MM.1S (cell line): ENCODE measurements at regions not wholly inside any gene's neighbourhood (a gene's known extent, or its start where the extent isn't known, plus 50 kb on each side); places are given as distances from the start of the nearest gene placed in this dataset.

Source experiments
- DNase-seq: peaks from one replicate; pipeline ENCODE4 v3.0.0-alpha.2; 2015
- H2AFZ ChIP-seq: fragments of 300-600 bp; sonication (generic); 2 replicates; pipeline ENCODE4 v1.6.0; 2016; ENCODE audit warnings: antibody characterized with exemption, low read length
- H3F3A ChIP-seq: fragments of 300-600 bp; sonication (generic); 2 replicates; pipeline ENCODE4 v1.6.1; 2016; ENCODE audit warnings: mild to moderate bottlenecking, antibody characterized with exemption, low read length, moderate library complexity, mixed read lengths; ENCODE audit not compliant: insufficient read depth
- H3K27ac ChIP-seq: fragments of 300-600 bp; sonication (generic); 2 replicates; pipeline ENCODE4 v1.5.1; 2016; ENCODE audit warnings: mild to moderate bottlenecking, low read length
- H3K27me3 ChIP-seq: fragments of 300-600 bp; sonication (generic); replicated peaks from 2 replicates; pipeline ENCODE4 v1.6.0; 2016; ENCODE audit warnings: low read length; ENCODE audit not compliant: insufficient read depth
- H3K36me3 ChIP-seq: fragments of 300-600 bp; sonication (generic); replicated peaks from 2 replicates; pipeline ENCODE4 v1.6.1; 2016; ENCODE audit warnings: mild to moderate bottlenecking, low read length, mixed read lengths; ENCODE audit not compliant: insufficient read depth
- H3K4me1 ChIP-seq: fragments of 300-600 bp; sonication (generic); 2 replicates; pipeline ENCODE4 v1.6.1; 2016; ENCODE audit warnings: low read length, mixed read lengths
- H3K4me2 ChIP-seq: fragments of 300-600 bp; sonication (generic); 2 replicates; pipeline ENCODE4 v1.6.0; 2016; ENCODE audit warnings: low read depth, low read length
- H3K4me3 ChIP-seq: fragments of 300-600 bp; sonication (generic); 2 replicates; pipeline ENCODE4 v1.5.1; 2016; ENCODE audit warnings: low read length, mixed read lengths
- H3K79me2 ChIP-seq: fragments of 300-600 bp; sonication (generic); 2 replicates; pipeline ENCODE4 v1.6.1; 2016; ENCODE audit warnings: mixed run types, low read length, mixed read lengths
- H3K9ac ChIP-seq: fragments of 300-600 bp; sonication (generic); 2 replicates; pipeline ENCODE4 v1.6.1; 2016; ENCODE audit warnings: low read length, mixed read lengths
- H3K9me2 ChIP-seq: fragments of 300-600 bp; sonication (generic); replicated peaks from 2 replicates; pipeline ENCODE4 v1.6.1; 2016; ENCODE audit warnings: mild to moderate bottlenecking, low read length, mixed read lengths; ENCODE audit not compliant: insufficient read depth
- H3K9me3 ChIP-seq: fragments of 300-600 bp; sonication (generic); replicated peaks from 2 replicates; pipeline ENCODE4 v1.6.1; 2016; ENCODE audit warnings: mild to moderate bottlenecking, low read length, mixed read lengths; ENCODE audit not compliant: insufficient read depth
- H4K20me1 ChIP-seq: fragments of 300-600 bp; sonication (generic); 2 replicates; pipeline ENCODE4 v1.6.1; 2016; ENCODE audit warnings: mild to moderate bottlenecking, low read length, moderate library complexity, mixed read lengths; ENCODE audit not compliant: insufficient read depth
- CTCF ChIP-seq: fragments of 300-600 bp; sonication (generic); IDR thresholded peaks from 2 replicates; pipeline ENCODE4 v1.5.1; 2016; ENCODE audit warnings: antibody characterized with exemption, low read length, mixed read lengths
- EZH2 ChIP-seq: fragments of 300-600 bp; sonication (generic); optimal IDR thresholded peaks from 2 replicates; pipeline ENCODE3; 2017; ENCODE audit warnings: low read depth, mild to moderate bottlenecking, antibody characterized with exemption, low read length, mixed read lengths
- EZH2phosphoT487 ChIP-seq: fragments of 300-600 bp; sonication (generic); IDR thresholded peaks from 2 replicates; pipeline ENCODE4 v1.6.1; 2018; ENCODE audit warnings: antibody characterized with exemption, low read length

DNA sequence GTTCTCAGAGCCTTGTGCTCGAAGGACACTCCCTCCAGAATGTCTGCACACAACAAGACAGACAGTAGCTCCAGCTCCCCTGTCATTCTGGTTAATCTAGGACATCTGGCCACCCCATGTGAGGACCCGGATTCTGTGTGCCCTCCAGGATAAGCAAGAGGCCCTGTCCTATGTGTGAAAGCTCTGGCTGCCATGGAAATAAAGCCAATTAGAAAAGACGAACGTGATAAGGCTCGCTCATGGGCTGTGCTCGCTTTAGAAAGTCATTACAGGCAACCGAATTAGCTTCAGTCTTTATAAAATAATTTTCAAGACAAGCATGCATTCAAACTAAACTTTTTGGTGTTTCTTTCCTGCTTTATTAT lies 263.4 kb downstream of the INHBA start:
- no peak for DNase-seq
- Histone ChIP-seq H3K36me3 (no peaks in the 10 kb centered on the region), H3K4me3 (no peak overlapping the region), H3K4me1 (no peaks in the 10 kb centered on the region), H3K79me2 (no peaks in the 10 kb centered on the region), H2AFZ (no peak overlapping the region), H3K9me3 (no peaks in the 10 kb centered on the region), H3K9ac (no peak overlapping the region), H3K27me3 (no peaks in the 10 kb centered on the region), H3K27ac (no peak overlapping the region), H3K9me2 (no peaks in the 10 kb centered on the region), H3F3A (no peaks in the 10 kb centered on the region), H3K4me2 (no peak overlapping the region), H4K20me1 (no peaks in the 10 kb centered on the region)
- TF ChIP-seq EZH2 (no peak), CTCF (no peak), EZH2phosphoT487 (no peak)

DNA sequence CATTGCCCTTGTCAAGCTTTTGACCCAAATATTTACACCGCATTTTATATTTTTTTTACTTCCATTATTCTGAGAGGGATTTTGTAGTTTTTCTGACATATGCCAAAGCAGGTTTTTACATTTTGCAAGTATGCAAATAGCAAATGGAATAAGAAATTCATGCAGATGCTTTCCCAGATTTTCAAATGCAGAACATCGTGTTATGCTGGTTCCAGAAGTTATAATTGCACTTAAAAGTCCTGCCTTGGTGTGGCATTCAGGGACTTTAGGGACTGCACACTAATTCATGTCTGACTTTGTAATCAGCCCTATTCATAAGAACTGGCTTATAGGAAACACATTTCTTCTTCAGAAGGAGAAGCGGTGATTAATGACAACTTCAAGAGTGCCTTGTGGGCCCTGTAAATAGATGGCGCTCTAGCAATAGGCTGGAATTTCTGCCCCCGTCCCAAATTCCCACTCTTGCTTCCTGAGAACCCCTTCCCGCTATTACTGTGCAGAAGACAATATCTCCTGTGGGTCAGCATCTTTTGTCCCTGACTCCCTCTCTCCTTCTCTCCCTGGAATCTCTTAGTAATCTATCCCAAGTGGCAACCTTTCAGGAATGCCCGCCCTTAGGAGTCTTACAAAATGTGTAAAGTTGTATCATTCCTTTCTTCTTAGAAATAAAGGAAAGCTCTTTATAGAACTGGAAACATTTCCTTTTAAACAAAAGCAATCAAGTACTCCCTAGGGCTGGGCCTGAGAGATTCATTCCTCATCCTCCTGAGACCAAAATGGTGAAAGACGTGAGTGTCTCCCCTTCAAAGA lies 264.0 kb downstream of the INHBA start:
- Histone ChIP-seq H3K27me3 (no peaks in the 10 kb centered on the region), H3K9me2 (no peaks in the 10 kb centered on the region), H3K9ac (no peak overlapping the region), H4K20me1 (no peaks in the 10 kb centered on the region), H3K36me3 (no peaks in the 10 kb centered on the region), H3K27ac (no peak overlapping the region), H3K9me3 (no peaks in the 10 kb centered on the region), H3F3A (no peaks in the 10 kb centered on the region), H3K4me3 (no peak overlapping the region), H3K4me1 (no peaks in the 10 kb centered on the region), H3K79me2 (no peaks in the 10 kb centered on the region), H3K4me2 (no peak overlapping the region), H2AFZ (no peak overlapping the region)
- DNase-seq = no peak
- TF ChIP-seq CTCF (no peak), EZH2phosphoT487 (no peak), EZH2 (no peak)

DNA sequence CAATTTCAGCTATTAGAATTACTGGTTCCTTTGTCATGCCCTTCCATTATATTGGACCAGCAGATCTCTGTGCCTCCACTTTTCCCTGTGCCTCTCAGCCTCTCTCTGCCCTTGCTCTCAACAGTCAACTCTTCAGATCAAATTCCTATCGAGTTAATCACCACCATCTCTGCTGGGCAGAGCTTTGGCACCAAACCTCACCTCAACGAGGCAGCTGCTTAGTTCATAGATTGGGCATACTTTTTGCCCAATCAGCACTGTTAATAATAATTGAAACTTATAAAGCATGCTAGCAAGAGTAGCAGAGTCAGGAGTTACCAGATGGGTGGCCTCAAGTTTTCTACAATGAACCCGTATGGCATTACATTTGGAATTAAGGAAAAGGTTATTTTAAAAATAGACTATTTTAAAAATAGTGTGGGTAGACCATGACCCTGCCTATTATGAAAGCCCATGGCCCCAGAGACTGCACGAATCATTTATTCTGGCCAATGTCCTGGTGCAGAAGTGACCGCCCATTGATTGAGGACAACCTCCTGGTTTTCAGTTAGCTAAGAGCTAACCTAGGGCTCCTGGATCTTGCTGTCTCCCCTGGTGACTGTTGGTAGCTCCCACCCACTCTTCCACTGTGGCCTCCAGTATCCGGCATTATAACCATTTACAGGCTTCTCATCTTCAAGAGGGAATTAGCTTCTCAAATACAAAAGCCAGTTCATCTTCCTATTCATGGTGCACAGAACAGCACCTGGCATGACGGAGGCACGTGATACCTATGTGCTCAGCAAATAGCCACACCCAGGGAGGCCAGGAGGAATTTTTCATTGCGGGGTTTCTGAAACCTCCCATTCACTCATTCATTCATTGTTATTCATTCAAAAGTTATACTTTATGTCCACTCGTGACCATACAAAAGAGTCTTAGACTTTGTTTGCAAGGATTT lies 265.4 kb downstream of the INHBA start:
- TF ChIP-seq CTCF (no peak), EZH2 (no peak), EZH2phosphoT487 (no peak)
- Histone ChIP-seq H3K27ac (no peak overlapping the region), H3K9me3 (no peaks in the 10 kb centered on the region), H3K4me2 (no peak overlapping the region), H4K20me1 (no peaks in the 10 kb centered on the region), H3K9ac (no peak overlapping the region), H3F3A (no peaks in the 10 kb centered on the region), H2AFZ (no peak overlapping the region), H3K79me2 (no peaks in the 10 kb centered on the region), H3K9me2 (no peaks in the 10 kb centered on the region), H3K4me1 (no peaks in the 10 kb centered on the region), H3K36me3 (no peaks in the 10 kb centered on the region), H3K4me3 (no peak overlapping the region), H3K27me3 (no peaks in the 10 kb centered on the region)
- no peak for DNase-seq
